ENCODE measurements at regions not wholly inside any gene's neighbourhood (a gene's known extent, or its start where the extent isn't known, plus 50 kb on each side); places are given as distances from the start of the nearest gene placed in this dataset.

DNA sequence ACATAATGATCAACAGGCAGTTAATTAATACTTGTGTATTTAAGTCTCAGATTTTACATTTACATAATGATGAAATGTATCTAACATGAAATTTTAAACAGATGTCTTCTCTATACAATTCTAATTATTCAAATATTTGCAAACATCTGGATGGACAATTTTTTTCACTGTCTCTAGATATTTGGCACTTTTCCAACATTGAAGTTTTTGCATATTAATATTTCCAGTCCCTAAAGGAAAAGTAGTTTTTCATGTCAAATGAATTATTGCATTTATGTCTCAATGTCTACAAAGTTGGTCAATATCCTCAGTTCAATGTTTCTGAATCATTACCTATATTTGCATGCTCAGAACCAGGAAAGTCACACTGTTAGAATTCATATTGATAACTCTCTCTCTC is 560.9 kb upstream of the PKDCC start:
- TF ChIP-seq, protein P1, sequence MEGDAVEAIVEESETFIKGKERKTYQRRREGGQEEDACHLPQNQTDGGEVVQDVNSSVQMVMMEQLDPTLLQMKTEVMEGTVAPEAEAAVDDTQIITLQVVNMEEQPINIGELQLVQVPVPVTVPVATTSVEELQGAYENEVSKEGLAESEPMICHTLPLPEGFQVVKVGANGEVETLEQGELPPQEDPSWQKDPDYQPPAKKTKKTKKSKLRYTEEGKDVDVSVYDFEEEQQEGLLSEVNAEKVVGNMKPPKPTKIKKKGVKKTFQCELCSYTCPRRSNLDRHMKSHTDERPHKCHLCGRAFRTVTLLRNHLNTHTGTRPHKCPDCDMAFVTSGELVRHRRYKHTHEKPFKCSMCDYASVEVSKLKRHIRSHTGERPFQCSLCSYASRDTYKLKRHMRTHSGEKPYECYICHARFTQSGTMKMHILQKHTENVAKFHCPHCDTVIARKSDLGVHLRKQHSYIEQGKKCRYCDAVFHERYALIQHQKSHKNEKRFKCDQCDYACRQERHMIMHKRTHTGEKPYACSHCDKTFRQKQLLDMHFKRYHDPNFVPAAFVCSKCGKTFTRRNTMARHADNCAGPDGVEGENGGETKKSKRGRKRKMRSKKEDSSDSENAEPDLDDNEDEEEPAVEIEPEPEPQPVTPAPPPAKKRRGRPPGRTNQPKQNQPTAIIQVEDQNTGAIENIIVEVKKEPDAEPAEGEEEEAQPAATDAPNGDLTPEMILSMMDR (conservative IDR thresholded peaks at IDR 0.05 in 1 of 2, IDR thresholded peaks at IDR 0.05 in 1 of 2; ENCODE audit: low read depth in 1 of 2, low read length in 2 of 2): no peak
- TF ChIP-seq EZH2 (IDR thresholded peaks at IDR 0.05; ENCODE audit: low read length, missing control alignments): no peak

Data from fibroblast of lung (primary cell).